ENCODE measurements at regions not wholly inside any gene's neighbourhood (a gene's known extent, or its start where the extent isn't known, plus 50 kb on each side); places are given as distances from the start of the nearest gene placed in this dataset.

DNA sequence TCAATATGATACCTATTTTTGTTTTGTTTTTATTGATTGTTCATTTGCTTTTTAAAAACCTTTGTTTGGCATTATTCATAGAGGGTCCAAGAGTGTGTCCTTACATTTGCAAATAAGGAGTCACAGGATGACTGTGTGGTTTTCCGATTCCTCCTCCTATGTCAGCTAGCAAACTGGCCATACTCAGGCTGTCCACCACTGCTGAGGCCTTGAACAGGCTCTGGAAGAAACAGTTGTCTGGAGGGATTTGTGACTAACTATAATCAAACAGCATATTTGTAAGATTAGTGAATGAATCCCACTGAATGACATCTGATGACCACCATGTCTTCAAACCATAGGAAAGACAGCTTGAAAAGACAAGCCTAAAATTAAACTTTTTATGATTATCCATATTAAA is 423.4 kb upstream of the ATP11B start:
- DNase-seq: no peak

DNA sequence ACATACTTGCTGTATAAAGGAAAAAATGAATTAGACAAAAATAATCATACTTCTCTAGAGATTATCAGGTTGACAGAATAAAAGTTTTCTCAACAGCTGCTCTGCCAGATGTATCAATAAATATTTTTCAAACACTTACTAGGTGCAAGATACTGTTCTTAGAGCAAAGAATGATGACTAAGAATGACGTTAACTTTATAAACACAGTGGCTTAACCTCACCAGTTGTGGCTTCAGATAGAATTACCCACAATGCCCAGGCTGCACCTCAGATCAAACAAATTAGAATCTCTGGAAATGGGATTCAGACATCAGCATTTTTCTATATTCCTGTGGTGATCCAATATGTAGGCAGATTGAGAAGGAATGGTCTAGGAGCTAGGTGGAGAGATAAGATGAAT is 422.4 kb upstream of the ATP11B start:
- no peak for DNase-seq

DNA sequence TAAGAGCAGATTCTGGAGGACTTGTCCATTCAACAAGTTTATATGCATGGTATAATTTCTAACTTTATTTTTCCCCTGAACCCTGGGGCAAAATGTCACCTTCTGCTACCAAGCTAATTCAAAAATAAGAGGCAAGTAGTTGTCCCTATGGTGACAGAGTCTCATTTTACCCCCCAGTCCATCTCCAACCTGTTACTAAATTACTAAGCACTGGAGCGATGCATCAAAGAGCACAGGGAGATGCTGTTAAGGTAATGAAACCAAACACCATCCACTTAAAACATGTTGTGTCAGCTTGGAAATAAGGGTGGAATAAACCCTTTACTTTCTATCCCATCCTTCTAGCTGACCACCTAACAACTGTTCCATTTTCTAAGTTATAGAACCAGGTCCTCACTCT is 417.4 kb upstream of the ATP11B start:
- no peak for DNase-seq

DNA sequence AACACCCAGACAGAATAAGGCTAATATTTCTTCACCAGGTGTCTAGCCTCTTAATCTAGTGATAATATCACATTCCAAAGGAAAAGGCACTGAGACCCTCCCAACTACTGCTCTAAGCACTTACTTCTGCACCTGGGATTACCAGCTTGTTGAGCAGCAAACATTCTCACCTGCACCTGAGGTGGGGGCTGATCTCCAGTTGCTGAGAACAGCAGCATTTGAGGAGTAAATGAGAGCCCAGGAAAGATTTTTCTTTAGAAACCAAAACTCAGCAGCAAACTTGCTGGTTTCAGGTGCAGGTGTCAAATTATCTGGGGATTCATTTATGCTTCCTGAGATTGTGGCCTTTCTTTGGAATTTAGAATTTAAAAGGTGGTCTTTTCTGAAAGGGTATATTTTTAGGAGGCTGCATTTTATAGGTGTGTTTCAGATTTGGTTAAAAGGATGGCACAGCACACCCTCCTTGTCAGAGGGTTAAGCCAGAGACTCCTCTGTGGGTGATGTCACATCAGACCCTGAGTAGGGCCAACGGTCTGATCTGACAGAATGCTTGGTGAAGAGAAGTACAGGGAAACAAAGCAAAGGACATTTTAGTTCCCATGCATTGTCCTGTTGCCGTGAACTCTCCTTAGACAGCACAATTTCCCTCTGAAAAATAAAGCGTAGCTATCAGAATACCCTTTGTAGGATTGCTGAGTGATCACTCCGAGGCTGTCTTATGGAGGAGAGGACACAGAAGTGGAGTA is 411.0 kb upstream of the ATP11B start:
- no peak for DNase-seq

DNA sequence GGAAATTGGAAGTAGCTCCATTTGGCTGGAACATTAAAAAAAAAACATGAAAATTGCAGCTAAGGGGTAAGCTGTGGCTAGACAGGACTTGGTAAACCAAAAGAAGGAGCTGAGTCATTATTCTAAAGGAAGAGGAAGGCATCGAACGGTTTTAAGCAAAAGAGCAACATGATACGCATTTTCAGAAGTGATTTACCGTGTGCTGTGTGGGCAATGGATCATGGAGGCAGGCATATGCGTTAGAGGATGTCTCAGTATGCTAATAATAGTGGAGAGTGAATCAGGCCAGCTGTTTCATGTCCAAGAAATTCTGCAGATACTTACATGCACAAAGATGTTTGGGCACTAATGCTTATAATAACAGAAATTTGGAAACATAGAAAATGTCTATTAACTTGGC is 409.1 kb upstream of the ATP11B start:
- DNase-seq: no peak

DNA sequence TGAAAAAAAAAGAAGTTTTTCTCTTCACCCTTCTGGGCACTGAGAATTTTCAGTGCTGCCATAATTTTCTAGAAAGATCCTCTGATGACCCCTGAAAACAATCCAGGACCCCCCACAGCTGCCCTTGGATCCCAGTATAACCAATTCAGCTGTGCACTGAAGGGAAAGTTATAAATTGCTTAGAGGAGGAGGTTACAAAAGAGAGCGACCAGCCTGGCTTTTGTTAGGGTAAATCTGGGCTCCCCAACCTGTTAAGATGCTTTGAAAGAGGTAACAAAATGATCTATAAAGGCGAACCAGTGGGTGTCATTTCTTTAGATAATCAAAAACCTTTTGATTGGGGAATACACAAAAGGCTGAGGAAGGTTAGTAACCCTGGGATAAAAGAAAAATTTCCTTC is 407.9 kb upstream of the ATP11B start:
- no peak for DNase-seq

DNA sequence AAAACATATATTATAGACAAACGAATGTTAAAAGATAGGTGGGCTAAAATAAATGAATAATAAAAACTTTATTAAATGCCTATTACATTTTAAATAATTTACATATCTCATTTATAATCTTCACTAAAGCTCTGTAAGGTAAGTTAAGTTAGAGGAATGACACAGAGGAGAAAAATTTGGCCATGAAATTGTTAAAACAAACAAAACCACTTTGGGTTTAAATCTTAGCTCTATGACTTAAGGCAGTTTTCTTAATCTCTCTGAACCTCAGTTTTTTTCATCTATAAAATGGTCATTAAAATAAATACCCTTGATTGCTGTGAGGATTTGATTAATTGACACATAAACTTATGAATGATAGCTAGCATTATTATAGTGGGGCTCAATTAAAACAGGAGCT is 404.8 kb upstream of the ATP11B start:
- DNase-seq: no peak

DNA sequence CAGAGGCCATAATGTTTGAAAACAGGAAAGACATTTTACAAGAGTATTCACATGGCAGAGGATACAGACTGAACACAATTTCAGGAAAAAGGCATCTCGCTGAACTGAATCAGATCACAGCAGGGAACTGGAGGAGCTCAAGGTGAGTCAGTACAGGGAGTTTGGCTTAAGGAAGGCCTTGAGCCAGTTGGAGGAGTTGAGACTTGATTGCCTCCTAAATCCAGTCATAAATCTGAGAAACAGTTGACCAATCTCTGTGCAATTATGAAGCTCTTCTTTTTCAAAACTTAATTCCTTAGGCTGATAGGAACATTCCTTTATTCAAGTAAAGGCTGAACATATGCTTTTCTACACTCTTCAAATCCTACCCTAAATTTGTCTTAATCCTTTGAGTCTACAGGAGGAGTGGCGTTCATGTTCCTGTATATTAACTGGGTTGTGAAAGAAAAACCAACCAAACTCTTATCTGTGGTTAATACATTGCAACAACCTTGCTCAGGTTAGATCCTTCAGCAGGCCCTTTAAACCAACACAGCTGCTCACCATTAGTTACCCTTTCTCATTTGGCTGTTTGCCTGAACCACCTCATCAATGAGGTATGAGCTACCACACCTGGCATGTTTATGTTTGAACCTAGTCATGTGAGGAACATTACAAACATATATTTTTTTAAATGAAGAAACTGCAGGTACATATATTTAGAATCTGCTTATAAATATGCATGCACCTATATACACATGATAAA is 404.1 kb upstream of the ATP11B start:
- no peak for DNase-seq

DNA sequence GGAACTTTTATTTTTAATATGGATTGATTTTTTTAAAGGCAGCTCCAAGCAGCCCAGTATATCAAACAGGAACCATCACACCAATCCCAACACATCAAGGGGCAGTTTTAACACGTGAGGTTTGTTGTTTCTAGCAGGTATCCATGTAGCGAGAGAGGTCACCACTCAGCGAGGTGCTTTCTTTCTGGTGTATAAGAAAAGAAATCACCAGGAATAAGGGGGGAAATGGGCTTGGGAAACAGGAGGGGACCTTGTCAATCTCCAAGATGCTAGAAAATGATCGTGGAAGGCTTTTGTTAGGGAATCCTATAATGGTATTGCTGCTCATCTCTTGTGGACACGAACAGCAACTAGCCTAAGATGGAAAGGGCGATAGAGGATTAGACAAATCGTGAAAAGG is 402.9 kb upstream of the ATP11B start:
- no peak for DNase-seq

DNA sequence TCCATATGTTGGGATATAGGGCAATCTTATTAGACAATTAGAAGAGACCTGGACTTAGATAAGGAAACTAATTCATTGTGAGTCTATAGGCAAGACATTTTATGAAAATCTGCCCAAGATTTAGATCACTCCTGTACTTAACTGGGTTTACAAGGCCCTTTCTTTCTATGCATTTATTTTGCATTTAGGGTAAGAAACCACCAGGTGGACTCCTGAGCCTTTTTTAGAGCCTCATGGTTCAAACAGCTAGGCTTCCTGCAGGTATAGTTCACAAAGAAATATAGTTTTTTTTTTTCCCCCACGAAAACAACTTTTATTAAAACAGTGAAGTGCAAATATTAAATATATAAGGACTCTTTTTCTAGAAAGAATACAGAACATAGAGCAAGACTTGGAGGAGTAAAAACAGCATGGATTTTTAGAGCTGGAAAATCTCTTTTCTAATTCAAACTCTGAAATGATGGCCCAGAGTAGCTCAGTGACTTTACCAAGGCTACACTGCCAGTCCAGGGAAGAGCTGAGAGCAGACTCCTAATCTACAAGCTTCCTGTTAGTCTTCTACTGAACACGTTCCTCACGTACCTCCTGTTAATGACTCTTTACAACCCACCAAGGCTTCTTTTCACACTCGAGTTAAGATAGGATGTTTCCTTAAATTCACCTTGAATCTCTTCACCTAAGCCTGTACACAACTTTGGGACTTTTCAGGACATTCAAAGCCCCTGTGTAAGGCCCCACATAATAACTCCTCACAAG is 400.9 kb upstream of the ATP11B start:
- no peak for DNase-seq

DNA sequence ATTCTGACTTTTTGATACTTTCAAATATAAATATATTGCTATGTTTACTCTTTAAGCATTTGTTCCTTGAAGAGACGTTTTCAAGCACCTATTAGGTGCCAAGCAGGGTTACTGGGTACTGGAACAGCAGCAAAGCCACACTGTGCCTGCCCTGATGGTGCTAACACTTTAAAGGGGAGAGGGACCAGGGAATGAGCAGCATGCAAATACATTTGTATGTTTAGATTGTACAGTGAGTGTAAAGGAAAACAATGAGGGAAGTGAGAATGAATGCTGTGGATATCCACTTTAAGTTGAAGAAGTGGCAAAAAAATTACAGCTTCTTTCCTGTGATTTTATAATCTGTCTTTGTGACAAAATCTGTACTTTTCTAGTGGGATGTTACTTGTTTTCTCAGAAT is 400.2 kb upstream of the ATP11B start:
- DNase-seq: no peak

DNA sequence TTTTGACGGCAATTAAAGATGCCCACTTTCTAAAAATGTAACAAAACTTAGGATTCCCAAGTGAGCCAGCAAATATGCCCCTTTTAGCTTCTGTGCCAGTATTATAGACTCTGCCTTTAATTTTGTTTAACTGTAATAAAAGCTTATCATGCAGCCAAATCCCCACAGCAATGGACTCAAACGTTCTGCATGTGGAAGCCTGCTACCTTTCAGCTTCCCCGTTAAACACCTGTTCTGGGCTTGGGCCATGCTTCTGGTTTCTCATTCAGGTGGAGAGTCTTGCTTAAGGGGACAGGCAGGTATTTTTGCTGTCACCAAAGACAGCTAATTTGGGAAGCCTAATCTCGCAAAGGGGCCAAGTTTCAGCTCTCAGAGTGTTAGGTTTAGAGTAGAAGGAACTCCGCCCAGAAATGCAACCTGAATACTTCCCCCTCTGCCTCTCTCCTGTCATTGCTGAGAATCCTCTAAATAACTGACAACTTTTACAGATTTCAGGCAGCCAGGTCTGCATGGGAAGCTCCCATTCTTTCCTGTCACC is 399.4 kb upstream of the ATP11B start:
- DNase-seq: no peak

DNA sequence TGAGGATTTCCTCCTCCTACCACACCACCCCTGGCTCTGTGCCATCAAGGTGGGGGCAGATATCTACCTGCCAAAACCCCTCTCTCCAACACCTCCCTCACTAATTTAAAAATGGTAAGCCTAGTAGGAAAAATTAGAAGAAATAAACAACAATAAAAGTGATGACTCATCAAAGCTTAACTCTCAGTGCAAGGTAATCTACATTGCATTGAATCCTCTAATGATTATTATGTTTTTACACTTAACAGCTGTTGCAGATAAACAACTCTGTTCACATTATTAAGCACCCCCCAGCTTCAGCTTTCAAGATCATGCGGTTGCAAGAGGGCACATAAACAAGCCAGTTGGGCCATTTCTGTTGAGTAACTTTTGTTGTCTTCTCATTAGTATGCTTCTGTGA is 396.1 kb upstream of the ATP11B start:
- no peak for DNase-seq

DNA sequence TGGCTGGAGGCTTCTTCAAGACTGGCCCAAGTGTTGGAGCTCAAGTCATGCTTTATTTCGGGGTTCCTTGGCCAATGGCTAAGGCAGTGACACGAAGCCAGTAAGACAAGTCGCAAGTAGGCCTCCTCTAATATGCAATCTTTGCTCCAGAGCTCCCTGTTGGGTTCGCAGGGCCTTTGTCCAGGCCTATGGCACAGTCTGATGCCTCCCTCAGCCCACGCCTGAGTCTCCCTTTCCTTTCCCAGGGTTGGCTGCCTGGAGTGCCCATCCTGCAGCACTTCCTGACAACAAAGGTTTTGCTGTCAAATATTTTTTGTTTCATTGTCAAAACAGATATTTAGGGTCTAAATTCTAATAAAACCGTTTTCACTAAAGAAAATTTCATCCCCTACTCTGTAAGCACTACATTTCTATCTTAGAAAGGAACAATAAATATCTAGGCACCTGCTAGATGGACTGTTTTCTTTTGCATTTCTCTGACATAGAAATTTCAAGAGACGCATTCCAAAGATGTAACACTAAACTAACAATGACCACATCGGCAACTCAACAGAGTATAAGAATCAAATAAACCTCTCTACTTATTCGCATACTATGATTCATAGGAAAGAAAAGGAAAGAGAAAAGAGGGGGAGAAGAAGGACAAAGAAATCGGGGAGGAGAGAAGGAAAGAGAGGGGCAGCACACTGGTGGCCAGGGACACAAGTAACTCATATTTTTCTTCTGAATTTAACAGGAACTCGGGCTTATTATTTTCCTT is 393.1 kb upstream of the ATP11B start:
- DNase-seq: no peak

DNA sequence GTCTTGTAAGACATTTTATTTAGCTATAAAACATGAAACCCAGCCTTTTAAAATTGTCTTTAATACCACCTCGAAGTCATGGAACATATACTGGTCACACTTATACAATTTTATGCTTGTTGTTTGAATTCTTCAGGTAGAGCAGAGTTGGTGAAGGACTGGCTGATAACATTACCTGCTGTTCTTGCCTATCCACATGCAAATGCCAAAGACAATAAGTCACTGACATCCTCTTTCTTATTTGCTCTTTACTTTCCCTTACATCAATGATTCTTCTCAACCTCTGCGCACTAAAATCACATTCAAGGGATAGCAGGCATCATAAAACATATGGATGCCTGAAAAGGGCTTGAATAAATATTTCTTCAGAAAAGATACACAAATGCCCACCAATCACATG is 392.5 kb upstream of the ATP11B start:
- DNase-seq: no peak

DNA sequence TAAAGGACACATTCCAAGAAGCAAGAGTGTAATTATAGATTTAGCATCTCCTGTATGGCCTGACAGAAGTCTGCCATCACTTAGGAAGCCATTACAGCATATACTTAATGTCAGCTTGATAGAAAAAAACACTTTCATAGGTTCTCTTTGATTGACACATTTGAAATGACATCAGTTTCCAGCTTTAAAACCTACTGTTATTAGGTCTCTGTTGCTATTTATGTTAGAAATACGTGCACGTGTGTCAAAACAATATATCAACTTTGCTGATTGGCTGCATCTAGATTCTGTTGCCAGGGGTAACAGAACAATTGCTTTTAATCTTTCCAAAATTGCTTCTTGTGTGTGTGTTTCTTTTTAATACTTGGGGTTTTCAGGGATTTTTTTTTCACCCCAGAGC is 389.3 kb upstream of the ATP11B start:
- no peak for DNase-seq

DNA sequence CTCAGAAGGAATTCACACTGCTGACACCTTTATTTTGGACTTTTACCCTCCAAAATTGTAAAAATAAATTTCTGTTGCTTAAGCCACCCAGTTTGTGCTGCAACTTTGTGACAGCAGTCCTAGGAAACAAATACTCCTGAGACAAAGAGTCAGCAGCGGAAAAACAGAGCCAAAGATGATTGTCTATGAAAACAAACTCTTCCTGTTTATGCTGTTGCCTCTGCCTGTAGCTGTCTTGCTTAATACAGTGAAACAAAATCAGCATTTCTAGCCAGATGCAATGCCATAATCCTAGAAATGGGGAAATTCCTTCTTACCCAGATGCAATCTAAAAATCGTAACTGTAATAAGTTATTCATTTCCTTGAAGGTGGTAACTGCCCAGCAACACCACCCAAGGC is 387.5 kb upstream of the ATP11B start:
- no peak for DNase-seq

DNA sequence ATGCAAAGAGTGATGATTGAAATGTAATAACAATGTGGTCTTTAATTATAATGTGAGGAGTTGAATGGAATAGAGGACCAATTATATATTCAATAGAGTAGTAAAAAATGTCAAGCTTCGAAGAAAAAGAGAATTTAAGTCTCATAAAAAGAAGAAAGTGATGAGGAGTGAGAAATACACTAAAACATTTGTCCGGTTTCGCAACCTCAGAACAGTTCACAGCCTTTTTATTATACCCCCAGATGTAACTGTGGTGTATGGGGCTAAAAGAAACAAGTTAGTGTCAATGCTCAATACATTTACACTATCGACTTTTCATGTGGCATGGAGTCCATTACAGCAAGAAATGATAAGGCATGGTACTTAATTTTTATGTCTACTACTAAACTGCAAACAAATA is 386.5 kb upstream of the ATP11B start:
- no peak for DNase-seq

DNA sequence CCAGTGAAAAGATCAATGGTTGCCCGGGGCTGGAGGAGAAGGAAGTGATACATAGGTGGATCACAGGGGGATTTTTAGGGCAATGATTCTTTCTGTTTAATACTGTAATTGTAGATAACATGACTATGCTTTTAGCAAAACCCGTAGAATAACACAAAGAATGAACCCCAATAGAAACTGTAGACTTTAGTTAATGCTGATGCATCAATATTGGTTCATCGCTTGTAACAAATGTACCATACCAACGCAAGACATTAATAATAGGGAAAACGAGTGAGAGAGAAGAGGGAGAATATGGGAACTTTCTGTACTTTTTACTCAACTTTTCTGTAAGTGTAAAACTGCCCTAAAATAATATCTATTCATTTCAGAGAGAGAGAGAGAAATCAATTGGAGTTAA is 383.3 kb upstream of the ATP11B start:
- DNase-seq: no peak

DNA sequence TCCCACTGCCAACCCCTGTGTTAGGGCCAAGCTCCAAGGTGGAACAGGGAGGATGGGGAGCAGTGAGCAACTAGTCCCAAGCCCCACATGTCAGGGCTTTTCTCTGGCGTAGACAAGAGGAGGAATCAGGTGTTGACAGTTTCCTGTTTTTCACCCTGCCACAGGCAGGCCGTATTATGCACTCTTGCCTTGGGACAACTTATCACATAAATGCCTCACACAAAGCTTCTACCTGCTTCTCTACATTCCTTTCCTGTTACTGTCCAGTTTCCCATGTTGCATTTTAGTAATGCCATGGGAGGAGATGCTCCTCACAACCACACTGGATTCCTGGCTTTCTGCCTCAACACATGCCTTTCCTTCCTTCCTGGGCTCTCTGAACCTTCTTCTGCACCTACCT is 381.2 kb upstream of the ATP11B start:
- DNase-seq: no peak

DNA sequence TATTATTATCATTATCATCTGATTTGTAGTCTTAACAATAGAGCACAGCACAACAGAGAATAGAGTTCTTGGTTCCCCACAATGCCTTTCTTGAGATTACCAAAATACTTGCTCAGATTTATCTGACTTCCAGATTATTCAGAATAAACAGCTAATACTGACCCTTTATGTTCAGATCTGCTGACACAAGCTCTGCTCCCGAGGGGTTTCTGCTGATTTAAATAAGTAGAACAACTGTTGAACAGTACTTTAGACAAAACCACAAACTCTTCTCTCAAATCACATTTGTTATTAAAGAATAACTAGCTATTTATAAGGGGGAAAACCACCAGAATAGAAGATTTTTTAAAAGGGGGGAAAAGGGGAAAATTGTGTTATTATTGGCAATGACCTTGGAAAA is 380.2 kb upstream of the ATP11B start:
- DNase-seq: no peak

DNA sequence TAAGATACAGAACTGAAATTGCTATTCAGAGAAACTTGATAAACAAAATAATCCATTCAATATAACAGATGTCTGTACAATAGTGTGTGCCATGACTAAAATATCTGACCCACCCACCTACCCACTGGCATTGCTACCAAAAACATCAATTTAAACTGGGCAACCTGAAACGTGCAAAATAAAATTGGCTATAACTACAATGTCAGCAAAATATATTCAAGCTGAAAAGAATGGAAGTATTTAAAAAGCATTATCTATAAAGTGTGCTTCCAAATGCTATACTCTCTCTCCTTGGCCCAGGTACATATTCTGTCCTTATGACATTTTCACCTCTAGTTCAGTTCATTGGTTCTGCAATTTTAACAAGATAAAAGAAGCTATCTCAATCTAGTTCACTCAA is 379.6 kb upstream of the ATP11B start:
- no peak for DNase-seq

DNA sequence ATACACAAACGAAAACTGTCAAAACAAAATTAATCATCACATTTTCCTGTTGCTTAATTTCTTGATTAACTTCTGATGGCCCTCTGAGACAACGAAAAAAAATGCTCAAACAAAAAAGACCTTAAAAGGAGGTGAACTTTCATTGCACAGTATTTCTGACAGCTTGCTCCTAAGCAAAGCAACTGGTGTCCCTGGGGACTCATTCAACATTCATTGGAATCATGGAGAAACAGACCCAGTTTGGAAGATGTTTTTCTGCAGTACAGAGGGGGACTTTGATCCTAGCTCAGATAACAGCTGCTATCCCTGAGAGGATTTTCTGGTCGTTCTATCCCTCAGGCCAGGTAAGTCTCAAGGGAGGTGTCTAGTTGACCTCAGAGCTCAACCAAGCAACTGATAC is 378.7 kb upstream of the ATP11B start:
- no peak for DNase-seq
